ENCODE measurements at regions not wholly inside any gene's neighbourhood (a gene's known extent, or its start where the extent isn't known, plus 50 kb on each side); places are given as distances from the start of the nearest gene placed in this dataset.

DNA sequence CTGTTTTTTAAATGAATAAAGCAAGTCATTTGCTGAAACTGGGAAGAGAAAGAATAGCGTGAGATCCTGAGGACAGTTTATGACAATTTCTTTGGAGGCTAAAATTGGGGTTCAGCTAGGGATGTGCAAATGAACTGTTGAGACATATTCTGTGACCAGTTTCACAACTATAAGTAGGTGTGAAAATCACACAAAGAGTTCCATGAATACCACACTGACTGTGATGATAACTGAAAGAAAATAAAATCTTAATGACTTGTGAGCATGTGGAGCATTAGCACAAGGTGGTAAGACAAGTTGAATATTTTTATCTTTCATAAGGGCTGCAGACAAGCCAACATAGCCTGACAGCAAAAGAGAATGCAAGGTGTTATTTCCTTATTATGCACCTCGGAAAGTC lies 61.1 kb upstream of the PDGFD start:
- CTCF ChIA-PET, result no interaction called here
- no peak for DNase-seq (ENCODE audit: extremely low spot score)
- TF ChIP-seq, protein P1, sequence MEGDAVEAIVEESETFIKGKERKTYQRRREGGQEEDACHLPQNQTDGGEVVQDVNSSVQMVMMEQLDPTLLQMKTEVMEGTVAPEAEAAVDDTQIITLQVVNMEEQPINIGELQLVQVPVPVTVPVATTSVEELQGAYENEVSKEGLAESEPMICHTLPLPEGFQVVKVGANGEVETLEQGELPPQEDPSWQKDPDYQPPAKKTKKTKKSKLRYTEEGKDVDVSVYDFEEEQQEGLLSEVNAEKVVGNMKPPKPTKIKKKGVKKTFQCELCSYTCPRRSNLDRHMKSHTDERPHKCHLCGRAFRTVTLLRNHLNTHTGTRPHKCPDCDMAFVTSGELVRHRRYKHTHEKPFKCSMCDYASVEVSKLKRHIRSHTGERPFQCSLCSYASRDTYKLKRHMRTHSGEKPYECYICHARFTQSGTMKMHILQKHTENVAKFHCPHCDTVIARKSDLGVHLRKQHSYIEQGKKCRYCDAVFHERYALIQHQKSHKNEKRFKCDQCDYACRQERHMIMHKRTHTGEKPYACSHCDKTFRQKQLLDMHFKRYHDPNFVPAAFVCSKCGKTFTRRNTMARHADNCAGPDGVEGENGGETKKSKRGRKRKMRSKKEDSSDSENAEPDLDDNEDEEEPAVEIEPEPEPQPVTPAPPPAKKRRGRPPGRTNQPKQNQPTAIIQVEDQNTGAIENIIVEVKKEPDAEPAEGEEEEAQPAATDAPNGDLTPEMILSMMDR (IDR thresholded peaks at IDR 0.05; ENCODE audit: control extremely low read depth, extremely low read depth, low read depth, missing control alignments), result no peak
- POLR2A ChIA-PET, result no interaction called here

DNA sequence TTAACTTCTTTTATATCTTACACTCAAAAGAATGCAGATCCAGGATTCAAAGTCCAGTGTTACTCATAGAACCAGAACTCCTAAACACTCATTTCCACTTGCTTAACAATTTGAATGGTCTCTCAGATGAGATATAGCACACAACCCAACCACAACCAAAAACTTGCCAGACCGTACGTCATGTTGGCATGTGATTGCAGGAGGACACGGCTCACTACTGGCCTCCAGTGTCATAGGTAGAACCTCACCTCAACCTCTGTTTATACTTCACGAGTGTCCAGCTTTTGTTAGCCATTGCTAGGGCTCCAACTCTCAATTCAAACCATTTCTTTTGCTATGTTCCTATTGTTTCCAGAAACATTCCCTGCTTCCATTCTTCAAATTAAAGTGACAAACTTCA lies 58.5 kb upstream of the PDGFD start:
- ChIA-PET CTCF (interaction anchor here (1.2 kb wide), 1 partner anchor 12 kb away, joined by 5 read pairs; no protein-coding TSS in a partner anchor), POLR2A (no interaction called here)
- TF ChIP-seq, protein P1 (IDR thresholded peaks at IDR 0.05; ENCODE audit: control extremely low read depth, extremely low read depth, low read depth, missing control alignments), result no peak
- DNase-seq (ENCODE audit: extremely low spot score), result no peak

DNA sequence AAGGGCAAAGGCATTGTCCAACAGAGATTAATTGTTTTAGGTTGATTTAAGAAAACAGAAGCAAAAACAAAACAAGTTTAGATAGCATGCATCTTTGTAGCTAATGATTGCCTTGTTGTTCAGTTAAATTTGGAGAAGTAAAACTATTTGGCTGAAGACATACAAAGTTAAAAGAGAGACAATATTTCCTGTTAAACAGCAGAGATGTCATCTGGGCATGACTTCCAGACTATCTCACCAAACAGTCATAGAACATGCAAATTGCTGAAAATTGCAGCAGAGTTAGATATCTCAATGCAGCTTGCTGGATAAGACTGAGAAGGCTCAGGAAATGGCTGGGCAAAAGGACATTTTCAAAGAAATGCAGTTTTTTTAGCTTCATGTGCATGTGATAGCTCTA lies 57.5 kb upstream of the PDGFD start:
- CTCF ChIA-PET, result no interaction called here
- TF ChIP-seq, protein P1 (IDR thresholded peaks at IDR 0.05; ENCODE audit: control extremely low read depth, extremely low read depth, low read depth, missing control alignments), result no peak
- POLR2A ChIA-PET, result no interaction called here
- DNase-seq (ENCODE audit: extremely low spot score), result no peak

DNA sequence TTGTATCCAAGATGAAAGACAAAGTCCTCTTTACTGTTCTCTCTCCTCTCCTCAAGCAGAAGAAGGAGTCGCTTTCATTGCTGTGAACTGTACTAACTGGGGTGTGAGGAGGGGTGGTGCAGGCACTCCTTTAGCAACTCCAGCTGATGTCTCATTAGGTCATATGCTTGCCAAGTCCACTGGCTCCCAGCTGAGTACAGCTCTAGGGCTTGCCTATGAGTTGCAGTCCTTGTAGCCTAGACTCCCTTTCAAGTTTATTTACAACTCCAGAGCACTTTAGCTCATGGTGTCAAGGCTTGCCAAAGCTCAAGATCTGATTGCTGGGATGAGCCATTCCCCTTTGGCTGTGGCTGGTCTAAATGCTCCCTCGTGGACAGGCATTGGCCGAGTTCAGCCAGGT lies 55.1 kb upstream of the PDGFD start:
- TF ChIP-seq, protein P1 (IDR thresholded peaks at IDR 0.05; ENCODE audit: control extremely low read depth, extremely low read depth, low read depth, missing control alignments), result no peak
- POLR2A ChIA-PET, result no interaction called here
- DNase-seq (ENCODE audit: extremely low spot score), result no peak
- CTCF ChIA-PET, result no interaction called here

DNA sequence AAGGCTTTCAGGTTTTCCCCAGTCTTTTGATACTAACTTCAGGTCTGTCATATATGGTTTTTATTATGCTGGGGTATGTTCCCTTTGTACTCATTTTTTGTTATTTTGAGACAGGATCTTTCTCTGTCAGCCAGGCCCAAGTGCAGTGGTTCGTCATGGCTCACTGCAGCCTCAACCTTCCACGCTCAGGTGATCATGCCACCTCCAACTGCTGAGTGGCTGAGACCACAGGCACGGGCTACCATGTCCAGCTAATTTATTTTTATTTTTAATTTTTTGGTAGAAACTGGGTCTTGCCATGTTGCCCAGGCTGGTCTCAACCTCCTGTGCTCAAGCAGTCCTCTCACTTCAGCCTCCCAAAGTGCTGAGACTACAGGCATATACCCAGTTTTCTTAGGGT lies 50.6 kb upstream of the PDGFD start:
- DNase-seq (ENCODE audit: extremely low spot score), result no peak
- TF ChIP-seq, protein P1 (IDR thresholded peaks at IDR 0.05; ENCODE audit: control extremely low read depth, extremely low read depth, low read depth, missing control alignments), result no peak
- POLR2A ChIA-PET, result no interaction called here
- CTCF ChIA-PET, result no interaction called here

Data from GM10248 (cell line).